HEK293 (cell line): ENCODE measurements at regions not wholly inside any gene's neighbourhood (a gene's known extent, or its start where the extent isn't known, plus 50 kb on each side); places are given as distances from the start of the nearest gene placed in this dataset.

Experiments
- KLF9 ChIP-seq: fragments of 450-650 bp; formaldehyde crosslinking; IDR thresholded peaks from 2 replicates; pipeline ENCODE4 v1.5.1; 2016; ENCODE audit warnings: missing biosample characterization, missing genetic modification characterization, low read depth
- YY2 ChIP-seq: fragments of 450-650 bp; formaldehyde crosslinking; IDR thresholded peaks from 2 replicates; pipeline ENCODE4 v1.5.1; 2016; ENCODE audit warnings: missing biosample characterization, missing genetic modification characterization
- ZNF366 ChIP-seq: fragments of 450-650 bp; formaldehyde crosslinking; conservative IDR thresholded peaks from 2 replicates; pipeline ENCODE4 v1.5.1; 2016; ENCODE audit warnings: missing biosample characterization, missing genetic modification characterization
- ZNF521 ChIP-seq: fragments of 450-650 bp; formaldehyde crosslinking; IDR thresholded peaks from 2 replicates; pipeline ENCODE4 v1.5.1; 2017; ENCODE audit warnings: missing biosample characterization, mild to moderate bottlenecking, missing genetic modification characterization
- ZNF530 ChIP-seq: fragments of 450-650 bp; formaldehyde crosslinking; IDR thresholded peaks from 2 replicates; pipeline ENCODE4 v1.5.1; 2016; ENCODE audit warnings: low read depth, missing biosample characterization, missing genetic modification characterization
- ZNF596 ChIP-seq: fragments of 450-650 bp; IDR thresholded peaks from 2 replicates; pipeline ENCODE4 v1.5.0; 2018; ENCODE audit warnings: missing biosample characterization, mild to moderate bottlenecking, missing genetic modification characterization, moderate library complexity
- ZNF610 ChIP-seq: fragments of 450-650 bp; formaldehyde crosslinking; IDR thresholded peaks from 2 replicates; pipeline ENCODE4 v1.5.1; 2016; ENCODE audit warnings: missing biosample characterization, missing genetic modification characterization, borderline replicate concordance
- ZNF624 ChIP-seq: fragments of 450-650 bp; formaldehyde crosslinking; IDR thresholded peaks from 2 replicates; pipeline ENCODE4 v1.5.1; 2017; ENCODE audit warnings: missing biosample characterization, missing genetic modification characterization
- TF ChIP-seq, protein P1 (sequence below): fragments of 450-650 bp; formaldehyde crosslinking; IDR thresholded peaks from 2 replicates; pipeline ENCODE4 v1.5.1; 2016; ENCODE audit warnings: missing biosample characterization, missing genetic modification characterization
- TF ChIP-seq, protein P2 (sequence below): fragments of 450-650 bp; formaldehyde crosslinking; IDR thresholded peaks from 2 replicates; pipeline ENCODE4 v1.5.1; 2017; ENCODE audit warnings: missing biosample characterization, missing genetic modification characterization
- TF ChIP-seq, protein P3 (sequence below): fragments of 450-650 bp; formaldehyde crosslinking; IDR thresholded peaks from 2 replicates; pipeline ENCODE4 v1.5.1; 2017; ENCODE audit warnings: missing biosample characterization, missing genetic modification characterization
- TF ChIP-seq, protein P4 (sequence below): fragments of 450-650 bp; formaldehyde crosslinking; IDR thresholded peaks from 2 replicates; pipeline ENCODE4 v1.5.1; 2016; ENCODE audit warnings: missing biosample characterization, missing genetic modification characterization
- TF ChIP-seq, protein P5 (sequence below): fragments of 450-650 bp; formaldehyde crosslinking; IDR thresholded peaks from 2 replicates; pipeline ENCODE4 v1.5.1; 2016; ENCODE audit warnings: missing biosample characterization, missing genetic modification characterization, borderline replicate concordance
- TF ChIP-seq, protein P6 (sequence below): fragments of 450-650 bp; formaldehyde crosslinking; IDR thresholded peaks from 2 replicates; pipeline ENCODE4 v1.5.0; 2017; ENCODE audit warnings: missing biosample characterization, missing genetic modification characterization, borderline replicate concordance
- TF ChIP-seq, protein P7 (sequence below): fragments of 450-650 bp; formaldehyde crosslinking; optimal IDR thresholded peaks from 2 replicates; pipeline ENCODE3; 2016; ENCODE audit warnings: missing biosample characterization, mild to moderate bottlenecking, missing genetic modification characterization
- TF ChIP-seq, protein P8 (sequence below): sonication (generic); formaldehyde crosslinking; IDR thresholded peaks from 2 replicates; pipeline ENCODE4 v1.8.1; 2022; ENCODE audit warnings: mild to moderate bottlenecking, moderate library complexity, missing genetic modification reagents

DNA sequence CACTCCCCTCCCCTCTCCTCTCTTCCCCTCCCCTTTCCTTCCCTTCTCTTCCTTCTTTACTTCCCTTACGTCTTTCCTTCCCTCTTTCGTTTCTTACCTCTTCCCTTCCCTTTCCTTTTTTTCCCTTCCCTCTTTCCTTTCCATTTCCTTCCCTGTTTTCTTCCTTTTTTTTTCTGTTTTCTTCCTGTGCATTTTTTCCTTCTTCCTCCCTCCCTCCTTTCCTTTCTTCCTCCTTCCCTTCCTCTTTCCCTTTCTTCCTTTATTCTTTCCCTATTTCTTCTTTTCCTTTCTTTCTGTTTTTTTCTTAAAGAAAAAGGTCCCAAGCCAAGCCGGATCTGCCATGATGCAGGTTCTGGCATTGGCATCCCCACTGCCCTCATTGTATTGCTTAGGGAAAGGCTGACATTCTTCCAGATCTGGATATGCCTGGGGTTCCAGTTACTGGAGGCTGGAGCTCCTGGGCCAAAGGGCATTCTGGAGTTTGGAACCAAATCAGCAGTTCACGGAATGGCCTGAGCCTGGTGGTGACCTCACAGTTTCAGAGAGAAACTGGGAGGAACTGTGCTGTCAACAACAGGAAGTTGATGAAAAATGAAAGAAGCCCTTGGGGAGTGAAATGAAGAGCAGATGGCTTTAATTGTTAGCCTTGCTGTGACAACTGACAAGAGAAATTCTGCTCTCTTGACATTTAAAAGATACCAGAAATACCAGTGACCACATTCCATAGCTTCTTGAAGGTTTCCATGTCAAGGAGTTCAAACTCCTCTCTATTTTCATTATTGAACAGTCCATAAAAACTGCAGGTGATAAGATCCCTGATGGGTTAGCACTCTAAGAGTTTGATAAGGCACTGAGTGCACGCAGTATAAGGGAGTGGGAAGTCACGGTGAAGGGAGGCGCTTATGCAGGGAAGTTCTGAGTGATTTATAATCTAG is 622.1 kb downstream of the SPRY1 start (continued):
- TF ChIP-seq, protein P1, sequence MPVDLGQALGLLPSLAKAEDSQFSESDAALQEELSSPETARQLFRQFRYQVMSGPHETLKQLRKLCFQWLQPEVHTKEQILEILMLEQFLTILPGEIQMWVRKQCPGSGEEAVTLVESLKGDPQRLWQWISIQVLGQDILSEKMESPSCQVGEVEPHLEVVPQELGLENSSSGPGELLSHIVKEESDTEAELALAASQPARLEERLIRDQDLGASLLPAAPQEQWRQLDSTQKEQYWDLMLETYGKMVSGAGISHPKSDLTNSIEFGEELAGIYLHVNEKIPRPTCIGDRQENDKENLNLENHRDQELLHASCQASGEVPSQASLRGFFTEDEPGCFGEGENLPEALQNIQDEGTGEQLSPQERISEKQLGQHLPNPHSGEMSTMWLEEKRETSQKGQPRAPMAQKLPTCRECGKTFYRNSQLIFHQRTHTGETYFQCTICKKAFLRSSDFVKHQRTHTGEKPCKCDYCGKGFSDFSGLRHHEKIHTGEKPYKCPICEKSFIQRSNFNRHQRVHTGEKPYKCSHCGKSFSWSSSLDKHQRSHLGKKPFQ (tag by site-specific recombination) = no peak
- TF ChIP-seq, protein P2, sequence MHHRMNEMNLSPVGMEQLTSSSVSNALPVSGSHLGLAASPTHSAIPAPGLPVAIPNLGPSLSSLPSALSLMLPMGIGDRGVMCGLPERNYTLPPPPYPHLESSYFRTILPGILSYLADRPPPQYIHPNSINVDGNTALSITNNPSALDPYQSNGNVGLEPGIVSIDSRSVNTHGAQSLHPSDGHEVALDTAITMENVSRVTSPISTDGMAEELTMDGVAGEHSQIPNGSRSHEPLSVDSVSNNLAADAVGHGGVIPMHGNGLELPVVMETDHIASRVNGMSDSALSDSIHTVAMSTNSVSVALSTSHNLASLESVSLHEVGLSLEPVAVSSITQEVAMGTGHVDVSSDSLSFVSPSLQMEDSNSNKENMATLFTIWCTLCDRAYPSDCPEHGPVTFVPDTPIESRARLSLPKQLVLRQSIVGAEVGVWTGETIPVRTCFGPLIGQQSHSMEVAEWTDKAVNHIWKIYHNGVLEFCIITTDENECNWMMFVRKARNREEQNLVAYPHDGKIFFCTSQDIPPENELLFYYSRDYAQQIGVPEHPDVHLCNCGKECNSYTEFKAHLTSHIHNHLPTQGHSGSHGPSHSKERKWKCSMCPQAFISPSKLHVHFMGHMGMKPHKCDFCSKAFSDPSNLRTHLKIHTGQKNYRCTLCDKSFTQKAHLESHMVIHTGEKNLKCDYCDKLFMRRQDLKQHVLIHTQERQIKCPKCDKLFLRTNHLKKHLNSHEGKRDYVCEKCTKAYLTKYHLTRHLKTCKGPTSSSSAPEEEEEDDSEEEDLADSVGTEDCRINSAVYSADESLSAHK (tag by site-specific recombination) = no peak
- TF ChIP-seq, protein P3, sequence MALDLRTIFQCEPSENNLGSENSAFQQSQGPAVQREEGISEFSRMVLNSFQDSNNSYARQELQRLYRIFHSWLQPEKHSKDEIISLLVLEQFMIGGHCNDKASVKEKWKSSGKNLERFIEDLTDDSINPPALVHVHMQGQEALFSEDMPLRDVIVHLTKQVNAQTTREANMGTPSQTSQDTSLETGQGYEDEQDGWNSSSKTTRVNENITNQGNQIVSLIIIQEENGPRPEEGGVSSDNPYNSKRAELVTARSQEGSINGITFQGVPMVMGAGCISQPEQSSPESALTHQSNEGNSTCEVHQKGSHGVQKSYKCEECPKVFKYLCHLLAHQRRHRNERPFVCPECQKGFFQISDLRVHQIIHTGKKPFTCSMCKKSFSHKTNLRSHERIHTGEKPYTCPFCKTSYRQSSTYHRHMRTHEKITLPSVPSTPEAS = no peak
- no peak for TF ChIP-seq ZNF610 (tag by site-specific recombination)
- TF ChIP-seq ZNF624 (tag by site-specific recombination) = no peak
- 0 out of 2 replicates have a peak, but pooled peaks have one; percentile 29 for TF ChIP-seq ZNF366 (tag by site-specific recombination)
- TF ChIP-seq, protein P4, sequence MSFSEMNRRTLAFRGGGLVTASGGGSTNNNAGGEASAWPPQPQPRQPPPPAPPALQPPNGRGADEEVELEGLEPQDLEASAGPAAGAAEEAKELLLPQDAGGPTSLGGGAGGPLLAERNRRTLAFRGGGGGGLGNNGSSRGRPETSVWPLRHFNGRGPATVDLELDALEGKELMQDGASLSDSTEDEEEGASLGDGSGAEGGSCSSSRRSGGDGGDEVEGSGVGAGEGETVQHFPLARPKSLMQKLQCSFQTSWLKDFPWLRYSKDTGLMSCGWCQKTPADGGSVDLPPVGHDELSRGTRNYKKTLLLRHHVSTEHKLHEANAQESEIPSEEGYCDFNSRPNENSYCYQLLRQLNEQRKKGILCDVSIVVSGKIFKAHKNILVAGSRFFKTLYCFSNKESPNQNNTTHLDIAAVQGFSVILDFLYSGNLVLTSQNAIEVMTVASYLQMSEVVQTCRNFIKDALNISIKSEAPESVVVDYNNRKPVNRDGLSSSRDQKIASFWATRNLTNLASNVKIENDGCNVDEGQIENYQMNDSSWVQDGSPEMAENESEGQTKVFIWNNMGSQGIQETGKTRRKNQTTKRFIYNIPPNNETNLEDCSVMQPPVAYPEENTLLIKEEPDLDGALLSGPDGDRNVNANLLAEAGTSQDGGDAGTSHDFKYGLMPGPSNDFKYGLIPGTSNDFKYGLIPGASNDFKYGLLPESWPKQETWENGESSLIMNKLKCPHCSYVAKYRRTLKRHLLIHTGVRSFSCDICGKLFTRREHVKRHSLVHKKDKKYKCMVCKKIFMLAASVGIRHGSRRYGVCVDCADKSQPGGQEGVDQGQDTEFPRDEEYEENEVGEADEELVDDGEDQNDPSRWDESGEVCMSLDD (tag by site-specific recombination) = no peak
- TF ChIP-seq, protein P5, sequence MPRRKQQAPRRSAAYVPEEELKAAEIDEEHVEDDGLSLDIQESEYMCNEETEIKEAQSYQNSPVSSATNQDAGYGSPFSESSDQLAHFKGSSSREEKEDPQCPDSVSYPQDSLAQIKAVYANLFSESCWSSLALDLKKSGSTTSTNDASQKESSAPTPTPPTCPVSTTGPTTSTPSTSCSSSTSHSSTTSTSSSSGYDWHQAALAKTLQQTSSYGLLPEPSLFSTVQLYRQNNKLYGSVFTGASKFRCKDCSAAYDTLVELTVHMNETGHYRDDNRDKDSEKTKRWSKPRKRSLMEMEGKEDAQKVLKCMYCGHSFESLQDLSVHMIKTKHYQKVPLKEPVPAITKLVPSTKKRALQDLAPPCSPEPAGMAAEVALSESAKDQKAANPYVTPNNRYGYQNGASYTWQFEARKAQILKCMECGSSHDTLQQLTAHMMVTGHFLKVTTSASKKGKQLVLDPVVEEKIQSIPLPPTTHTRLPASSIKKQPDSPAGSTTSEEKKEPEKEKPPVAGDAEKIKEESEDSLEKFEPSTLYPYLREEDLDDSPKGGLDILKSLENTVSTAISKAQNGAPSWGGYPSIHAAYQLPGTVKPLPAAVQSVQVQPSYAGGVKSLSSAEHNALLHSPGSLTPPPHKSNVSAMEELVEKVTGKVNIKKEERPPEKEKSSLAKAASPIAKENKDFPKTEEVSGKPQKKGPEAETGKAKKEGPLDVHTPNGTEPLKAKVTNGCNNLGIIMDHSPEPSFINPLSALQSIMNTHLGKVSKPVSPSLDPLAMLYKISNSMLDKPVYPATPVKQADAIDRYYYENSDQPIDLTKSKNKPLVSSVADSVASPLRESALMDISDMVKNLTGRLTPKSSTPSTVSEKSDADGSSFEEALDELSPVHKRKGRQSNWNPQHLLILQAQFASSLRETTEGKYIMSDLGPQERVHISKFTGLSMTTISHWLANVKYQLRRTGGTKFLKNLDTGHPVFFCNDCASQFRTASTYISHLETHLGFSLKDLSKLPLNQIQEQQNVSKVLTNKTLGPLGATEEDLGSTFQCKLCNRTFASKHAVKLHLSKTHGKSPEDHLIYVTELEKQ = no peak
- no peak for TF ChIP-seq ZNF530 (tag by site-specific recombination)
- TF ChIP-seq, protein P6, sequence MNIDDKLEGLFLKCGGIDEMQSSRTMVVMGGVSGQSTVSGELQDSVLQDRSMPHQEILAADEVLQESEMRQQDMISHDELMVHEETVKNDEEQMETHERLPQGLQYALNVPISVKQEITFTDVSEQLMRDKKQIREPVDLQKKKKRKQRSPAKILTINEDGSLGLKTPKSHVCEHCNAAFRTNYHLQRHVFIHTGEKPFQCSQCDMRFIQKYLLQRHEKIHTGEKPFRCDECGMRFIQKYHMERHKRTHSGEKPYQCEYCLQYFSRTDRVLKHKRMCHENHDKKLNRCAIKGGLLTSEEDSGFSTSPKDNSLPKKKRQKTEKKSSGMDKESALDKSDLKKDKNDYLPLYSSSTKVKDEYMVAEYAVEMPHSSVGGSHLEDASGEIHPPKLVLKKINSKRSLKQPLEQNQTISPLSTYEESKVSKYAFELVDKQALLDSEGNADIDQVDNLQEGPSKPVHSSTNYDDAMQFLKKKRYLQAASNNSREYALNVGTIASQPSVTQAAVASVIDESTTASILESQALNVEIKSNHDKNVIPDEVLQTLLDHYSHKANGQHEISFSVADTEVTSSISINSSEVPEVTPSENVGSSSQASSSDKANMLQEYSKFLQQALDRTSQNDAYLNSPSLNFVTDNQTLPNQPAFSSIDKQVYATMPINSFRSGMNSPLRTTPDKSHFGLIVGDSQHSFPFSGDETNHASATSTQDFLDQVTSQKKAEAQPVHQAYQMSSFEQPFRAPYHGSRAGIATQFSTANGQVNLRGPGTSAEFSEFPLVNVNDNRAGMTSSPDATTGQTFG (tag by site-specific recombination) = no peak
- no peak for TF ChIP-seq KLF9 (tag by site-specific recombination)
- no peak for TF ChIP-seq ZNF521 (tag by site-specific recombination)
- TF ChIP-seq, protein P7, sequence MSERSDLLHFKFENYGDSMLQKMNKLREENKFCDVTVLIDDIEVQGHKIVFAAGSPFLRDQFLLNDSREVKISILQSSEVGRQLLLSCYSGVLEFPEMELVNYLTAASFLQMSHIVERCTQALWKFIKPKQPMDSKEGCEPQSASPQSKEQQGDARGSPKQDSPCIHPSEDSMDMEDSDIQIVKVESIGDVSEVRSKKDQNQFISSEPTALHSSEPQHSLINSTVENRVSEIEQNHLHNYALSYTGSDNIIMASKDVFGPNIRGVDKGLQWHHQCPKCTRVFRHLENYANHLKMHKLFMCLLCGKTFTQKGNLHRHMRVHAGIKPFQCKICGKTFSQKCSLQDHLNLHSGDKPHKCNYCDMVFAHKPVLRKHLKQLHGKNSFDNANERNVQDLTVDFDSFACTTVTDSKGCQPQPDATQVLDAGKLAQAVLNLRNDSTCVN (tag by site-specific recombination) = no peak
- TF ChIP-seq YY2 = no peak
- TF ChIP-seq, protein P8, sequence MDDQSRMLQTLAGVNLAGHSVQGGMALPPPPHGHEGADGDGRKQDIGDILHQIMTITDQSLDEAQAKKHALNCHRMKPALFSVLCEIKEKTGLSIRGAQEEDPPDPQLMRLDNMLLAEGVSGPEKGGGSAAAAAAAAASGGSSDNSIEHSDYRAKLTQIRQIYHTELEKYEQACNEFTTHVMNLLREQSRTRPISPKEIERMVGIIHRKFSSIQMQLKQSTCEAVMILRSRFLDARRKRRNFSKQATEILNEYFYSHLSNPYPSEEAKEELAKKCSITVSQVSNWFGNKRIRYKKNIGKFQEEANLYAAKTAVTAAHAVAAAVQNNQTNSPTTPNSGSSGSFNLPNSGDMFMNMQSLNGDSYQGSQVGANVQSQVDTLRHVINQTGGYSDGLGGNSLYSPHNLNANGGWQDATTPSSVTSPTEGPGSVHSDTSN (CRISPR knock-in tag) = no peak
- TF ChIP-seq ZNF596 (tag by site-specific recombination) = no peak
